Fibroblast of lung (primary cell): ENCODE measurements at regions not wholly inside any gene's neighbourhood (a gene's known extent, or its start where the extent isn't known, plus 50 kb on each side); places are given as distances from the start of the nearest gene placed in this dataset.

Experiments
- EZH2 ChIP-seq: IDR thresholded peaks from 2 replicates; pipeline ENCODE4 v1.5.1; 2012; ENCODE audit warnings: low read length, control low read depth, mild to moderate bottlenecking; ENCODE audit errors: missing control alignments
- TF ChIP-seq, protein P1 (sequence below), 2 donors: IDR thresholded peaks in 1 of 2; conservative IDR thresholded peaks in 1 of 2; 1 replicate in 1 of 2; 2 replicates in 1 of 2; pipeline ENCODE4 v1.5.1; 2011 to 2012; ENCODE audit warnings: low read length in 2 of 2, control low read depth in 1 of 2, inconsistent platforms in 1 of 2, low read depth in 1 of 2, mild to moderate bottlenecking in 1 of 2

GRCh38 chr6:20014508-20014907, 177.3 kb downstream of the ID4 start:
- TF ChIP-seq, protein P1, sequence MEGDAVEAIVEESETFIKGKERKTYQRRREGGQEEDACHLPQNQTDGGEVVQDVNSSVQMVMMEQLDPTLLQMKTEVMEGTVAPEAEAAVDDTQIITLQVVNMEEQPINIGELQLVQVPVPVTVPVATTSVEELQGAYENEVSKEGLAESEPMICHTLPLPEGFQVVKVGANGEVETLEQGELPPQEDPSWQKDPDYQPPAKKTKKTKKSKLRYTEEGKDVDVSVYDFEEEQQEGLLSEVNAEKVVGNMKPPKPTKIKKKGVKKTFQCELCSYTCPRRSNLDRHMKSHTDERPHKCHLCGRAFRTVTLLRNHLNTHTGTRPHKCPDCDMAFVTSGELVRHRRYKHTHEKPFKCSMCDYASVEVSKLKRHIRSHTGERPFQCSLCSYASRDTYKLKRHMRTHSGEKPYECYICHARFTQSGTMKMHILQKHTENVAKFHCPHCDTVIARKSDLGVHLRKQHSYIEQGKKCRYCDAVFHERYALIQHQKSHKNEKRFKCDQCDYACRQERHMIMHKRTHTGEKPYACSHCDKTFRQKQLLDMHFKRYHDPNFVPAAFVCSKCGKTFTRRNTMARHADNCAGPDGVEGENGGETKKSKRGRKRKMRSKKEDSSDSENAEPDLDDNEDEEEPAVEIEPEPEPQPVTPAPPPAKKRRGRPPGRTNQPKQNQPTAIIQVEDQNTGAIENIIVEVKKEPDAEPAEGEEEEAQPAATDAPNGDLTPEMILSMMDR (conservative IDR thresholded peaks at IDR 0.05 in 1 of 2, IDR thresholded peaks at IDR 0.05 in 1 of 2; ENCODE audit: low read depth in 1 of 2, low read length in 2 of 2) = no peak
- no peak for TF ChIP-seq EZH2
